Sigmoid colon (tissue), 6 donors: ENCODE measurements at regions not wholly inside any gene's neighbourhood (a gene's known extent, or its start where the extent isn't known, plus 50 kb on each side); places are given as distances from the start of the nearest gene placed in this dataset.

Experiments used
- DNase-seq: peaks from one replicate; pipeline ENCODE4 v3.0.0-alpha.2; 2019
- H3K27ac ChIP-seq, 4 donors: fragments of 200-600 bp; sonication (generic); one replicate each; pipeline ENCODE4 v1.5.1; 2016 to 2019; ENCODE audit warnings: mild to moderate bottlenecking in 1 of 4
- H3K27me3 ChIP-seq, 3 donors: fragments of 200-600 bp; sonication (generic); one replicate each; pipeline ENCODE4 v1.5.1; 2019; ENCODE audit warnings: mild to moderate bottlenecking in 1 of 3
- H3K36me3 ChIP-seq, 4 donors: fragments of 200-600 bp; sonication (generic); one replicate each; pipeline ENCODE4 v1.5.1; 2016 to 2019
- H3K4me1 ChIP-seq, 4 donors: fragments of 200-600 bp; sonication (generic); one replicate each; pipeline ENCODE4 v1.5.1; 2017 to 2019
- H3K4me3 ChIP-seq, 4 donors: fragments of 200-600 bp; sonication (generic); one replicate each; pipeline ENCODE4 v1.5.1; 2017 to 2019; ENCODE audit warnings: mild to moderate bottlenecking in 2 of 4, moderate library complexity in 1 of 4
- H3K9me3 ChIP-seq, 4 donors: fragments of 200-600 bp in 3 of 4; sonication (generic) in 3 of 4; one replicate each; pipeline versions ENCODE4 v1.5.1 to v1.6.1; 2013 to 2019
- EP300 ChIP-seq, 4 donors: sonication (generic); formaldehyde crosslinking; IDR thresholded peaks; one replicate each; pipeline ENCODE4 v1.6.1; 2017; ENCODE audit warnings: antibody characterized with exemption in 4 of 4
- POLR2A ChIP-seq, 2 donors: fragments of 450-650 bp; IDR thresholded peaks; one replicate each; pipeline ENCODE4 v1.6.1; 2016; ENCODE audit warnings: antibody characterized with exemption in 2 of 2, mild to moderate bottlenecking in 2 of 2, moderate library complexity in 2 of 2
- POLR2AphosphoS5 ChIP-seq, 4 donors: sonication (generic); formaldehyde crosslinking; IDR thresholded peaks; one replicate each; pipeline ENCODE4 v1.6.1; 2017; ENCODE audit warnings: antibody characterized with exemption in 4 of 4
- WGBS, 2 donors: extraction: QIAGEN DNeasy Blood & Tissue Kit; methylation state at CpG; one replicate each; pipeline ENCODE4 v1.1.7; 2013; 5-methylcytosine and 5-hydroxymethylcytosine counted together
- intact Hi-C: fragments of 100-400 bp; cut with DNase I; formaldehyde crosslinking; loops from one replicate; pipeline ENCODE4 v1.15.1; 2023
- small RNA-seq, 3 donors: library from RNA; depleted of rRNA; stranded (forward); fragments of <200 nt; gene quantifications; one replicate each; pipeline ENCODE3, GENCODE V24; 2016
- TF ChIP-seq, protein P1 (sequence below), 4 experiments: fragments of 450-650 bp in 3 of 4; fragments of 200-600 bp in 1 of 4; IDR thresholded peaks; one replicate each; pipeline ENCODE4 v1.5.1; 2016 to 2019; ENCODE audit warnings: antibody characterized with exemption in 4 of 4, mild to moderate bottlenecking in 3 of 4, moderate library complexity in 2 of 4
- donor health status: healthy with polysubstance abuse.
- donor health status: healthy.

DNA sequence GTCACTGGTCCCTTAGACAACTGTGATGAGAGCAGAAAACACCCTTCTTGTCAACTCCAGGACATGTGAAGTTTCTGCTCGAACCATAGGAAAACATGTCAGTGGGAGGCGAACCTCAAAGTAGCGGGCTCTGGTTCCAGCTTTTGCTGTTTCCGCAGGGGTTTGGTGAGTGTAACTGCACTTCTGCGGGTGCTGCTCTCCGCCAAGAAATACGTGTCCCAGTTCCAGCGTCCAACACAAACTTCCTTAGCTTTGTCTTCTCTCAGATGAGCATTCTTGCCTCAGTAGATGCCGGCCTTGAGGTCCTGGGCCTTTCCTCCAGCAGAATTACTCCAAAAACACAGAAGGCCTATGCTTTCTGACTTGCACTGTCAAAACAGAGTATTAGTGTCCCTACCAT, 156.3 kb downstream of the FNDC1 start:
- no peaks in the 10 kb centered on the region for H3K4me1 ChIP-seq
- no peaks in the 10 kb centered on the region for H3K36me3 ChIP-seq
- no peak for DNase-seq
- H3K27me3 ChIP-seq = no peaks in the 10 kb centered on the region
- WGBS, 2 donors = 90 to 93% methylated on average over 9 of the region's 9 CpGs
- no peaks in the 10 kb centered on the region for H3K9me3 ChIP-seq
- no peak overlapping the region for H3K4me3 ChIP-seq
- TF ChIP-seq, protein P1, sequence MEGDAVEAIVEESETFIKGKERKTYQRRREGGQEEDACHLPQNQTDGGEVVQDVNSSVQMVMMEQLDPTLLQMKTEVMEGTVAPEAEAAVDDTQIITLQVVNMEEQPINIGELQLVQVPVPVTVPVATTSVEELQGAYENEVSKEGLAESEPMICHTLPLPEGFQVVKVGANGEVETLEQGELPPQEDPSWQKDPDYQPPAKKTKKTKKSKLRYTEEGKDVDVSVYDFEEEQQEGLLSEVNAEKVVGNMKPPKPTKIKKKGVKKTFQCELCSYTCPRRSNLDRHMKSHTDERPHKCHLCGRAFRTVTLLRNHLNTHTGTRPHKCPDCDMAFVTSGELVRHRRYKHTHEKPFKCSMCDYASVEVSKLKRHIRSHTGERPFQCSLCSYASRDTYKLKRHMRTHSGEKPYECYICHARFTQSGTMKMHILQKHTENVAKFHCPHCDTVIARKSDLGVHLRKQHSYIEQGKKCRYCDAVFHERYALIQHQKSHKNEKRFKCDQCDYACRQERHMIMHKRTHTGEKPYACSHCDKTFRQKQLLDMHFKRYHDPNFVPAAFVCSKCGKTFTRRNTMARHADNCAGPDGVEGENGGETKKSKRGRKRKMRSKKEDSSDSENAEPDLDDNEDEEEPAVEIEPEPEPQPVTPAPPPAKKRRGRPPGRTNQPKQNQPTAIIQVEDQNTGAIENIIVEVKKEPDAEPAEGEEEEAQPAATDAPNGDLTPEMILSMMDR (IDR thresholded peaks at IDR 0.05) = no peak
- no peak for TF ChIP-seq POLR2AphosphoS5 (IDR thresholded peaks at IDR 0.05)
- TF ChIP-seq POLR2A (IDR thresholded peaks at IDR 0.05) = no peak
- no peak for TF ChIP-seq EP300 (IDR thresholded peaks at IDR 0.05)
- no peak overlapping the region for H3K27ac ChIP-seq
- intact Hi-C loops = no loop called here

DNA sequence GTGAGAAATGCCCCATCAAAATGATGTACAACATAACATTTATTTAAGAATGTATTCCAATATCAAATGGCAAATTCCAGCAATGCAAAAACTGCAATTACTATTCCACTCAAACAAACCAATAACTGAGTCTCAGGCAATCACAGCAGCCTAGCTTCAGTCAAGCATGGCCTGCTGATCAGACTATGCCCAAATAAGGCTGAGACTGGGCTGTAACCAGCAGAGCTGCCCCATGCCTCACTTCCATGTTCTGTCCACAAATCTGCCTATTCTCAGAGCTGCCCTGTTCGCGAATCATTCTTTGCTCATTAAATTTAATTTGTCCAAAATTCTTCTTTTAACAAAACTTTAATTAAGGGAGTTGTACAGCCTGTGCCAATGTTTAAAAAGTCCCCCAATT, 155.4 kb downstream of the FNDC1 start:
- intact Hi-C loops = no loop called here
- no peaks in the 10 kb centered on the region for H3K27me3 ChIP-seq
- no peak overlapping the region for H3K27ac ChIP-seq
- TF ChIP-seq EP300 (IDR thresholded peaks at IDR 0.05) = no peak
- TF ChIP-seq, protein P1 (IDR thresholded peaks at IDR 0.05) = no peak
- no peak for TF ChIP-seq POLR2AphosphoS5 (IDR thresholded peaks at IDR 0.05)
- no peak for TF ChIP-seq POLR2A (IDR thresholded peaks at IDR 0.05)
- 91 to 92% methylated on average over 2 of the region's 2 CpGs for WGBS, 2 donors
- no peaks in the 10 kb centered on the region for H3K4me1 ChIP-seq
- no peak overlapping the region for H3K4me3 ChIP-seq
- no peak for DNase-seq
- H3K36me3 ChIP-seq = no peaks in the 10 kb centered on the region
- no peaks in the 10 kb centered on the region for H3K9me3 ChIP-seq

Small RNA genes in the stretch of these regions (small RNA-seq; reads per million reads assigned to genes)
- gene AL078604.3 = 0 reads per million in 3 donors
